ENCODE measurements at regions not wholly inside any gene's neighbourhood (a gene's known extent, or its start where the extent isn't known, plus 50 kb on each side); places are given as distances from the start of the nearest gene placed in this dataset.
"Not testable (repeated sequence)": the region's sequence is repeated elsewhere in the genome, so short reads cannot be mapped to it uniquely, and the experiment has no call there.

DNA sequence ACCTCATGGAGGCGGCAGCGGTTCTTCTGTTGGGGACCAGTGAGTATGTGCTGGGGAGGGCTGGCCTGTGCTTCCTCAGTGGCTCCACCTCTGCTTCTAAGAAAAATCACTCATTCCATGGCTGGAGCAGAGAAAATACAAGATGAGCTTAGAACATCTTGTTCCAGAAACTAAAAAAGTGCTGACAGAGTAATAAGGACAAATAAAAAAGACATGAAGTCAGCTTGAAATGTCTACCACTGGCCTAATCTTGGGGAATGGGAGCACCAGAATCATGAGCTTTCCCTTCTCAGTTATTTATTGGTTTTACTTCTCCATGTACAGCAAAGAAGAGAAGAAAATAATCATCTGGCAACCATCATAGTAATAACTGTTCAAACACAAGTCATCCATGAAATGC, 81.1 kb upstream of the TEKT4 start:
- TF ChIP-seq, protein P1, sequence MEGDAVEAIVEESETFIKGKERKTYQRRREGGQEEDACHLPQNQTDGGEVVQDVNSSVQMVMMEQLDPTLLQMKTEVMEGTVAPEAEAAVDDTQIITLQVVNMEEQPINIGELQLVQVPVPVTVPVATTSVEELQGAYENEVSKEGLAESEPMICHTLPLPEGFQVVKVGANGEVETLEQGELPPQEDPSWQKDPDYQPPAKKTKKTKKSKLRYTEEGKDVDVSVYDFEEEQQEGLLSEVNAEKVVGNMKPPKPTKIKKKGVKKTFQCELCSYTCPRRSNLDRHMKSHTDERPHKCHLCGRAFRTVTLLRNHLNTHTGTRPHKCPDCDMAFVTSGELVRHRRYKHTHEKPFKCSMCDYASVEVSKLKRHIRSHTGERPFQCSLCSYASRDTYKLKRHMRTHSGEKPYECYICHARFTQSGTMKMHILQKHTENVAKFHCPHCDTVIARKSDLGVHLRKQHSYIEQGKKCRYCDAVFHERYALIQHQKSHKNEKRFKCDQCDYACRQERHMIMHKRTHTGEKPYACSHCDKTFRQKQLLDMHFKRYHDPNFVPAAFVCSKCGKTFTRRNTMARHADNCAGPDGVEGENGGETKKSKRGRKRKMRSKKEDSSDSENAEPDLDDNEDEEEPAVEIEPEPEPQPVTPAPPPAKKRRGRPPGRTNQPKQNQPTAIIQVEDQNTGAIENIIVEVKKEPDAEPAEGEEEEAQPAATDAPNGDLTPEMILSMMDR (IDR thresholded peaks at IDR 0.05): not testable (repeated sequence)
- TF ChIP-seq EZH2 (IDR thresholded peaks at IDR 0.05; ENCODE audit: borderline replicate concordance, insufficient read depth, low read depth, low read length, poor library complexity, severe bottlenecking): not testable (repeated sequence)
